A673 (cell line): ENCODE measurements at regions not wholly inside any gene's neighbourhood (a gene's known extent, or its start where the extent isn't known, plus 50 kb on each side); places are given as distances from the start of the nearest gene placed in this dataset.

Experiments
- CTCF ChIP-seq: fragments of 300-800, 200-600 bp; sonication (generic); conservative IDR thresholded peaks from 2 replicates; pipeline ENCODE4 v1.5.1; 2017; ENCODE audit warnings: low read depth, mild to moderate bottlenecking, antibody characterized with exemption, low read length, moderate library complexity, mixed read lengths
- EZH2 ChIP-seq: fragments of 200-600 bp; sonication (generic); IDR thresholded peaks from 2 replicates; pipeline ENCODE4 v1.6.1; 2017; ENCODE audit warnings: borderline replicate concordance, low read depth, mild to moderate bottlenecking, mixed read lengths, antibody characterized with exemption, low read length; ENCODE audit not compliant: poor library complexity, severe bottlenecking

GRCh38 chr5:30347858-30348257 is 845.6 kb upstream of the CDH6 start:
- no peak for TF ChIP-seq CTCF
- TF ChIP-seq EZH2: no peak
